HG03039 (cell line): ENCODE measurements at regions not wholly inside any gene's neighbourhood (a gene's known extent, or its start where the extent isn't known, plus 50 kb on each side); places are given as distances from the start of the nearest gene placed in this dataset.
"Not testable (repeated sequence)": the region's sequence is repeated elsewhere in the genome, so short reads cannot be mapped to it uniquely, and the experiment has no call there.

Experiments used
- ATAC-seq: cut with Tn5 transposase; IDR thresholded peaks from one replicate; pipeline ENCODE4 v1.9.1; 2021; ENCODE audit warnings: mild to moderate bottlenecking, moderate library complexity; ENCODE audit not compliant: unreplicated experiment

- no peak for ATAC-seq
Measured at GRCh38 chr3:94481226-94481898, 418.5 kb downstream of the NSUN3 start.

- ATAC-seq: no peak
Measured at GRCh38 chr3:94482686-94483085, 419.8 kb downstream of the NSUN3 start.

GRCh38 chr3:94483403-94483802 lies 420.5 kb downstream of the NSUN3 start:
- no peak for ATAC-seq

- no peak for ATAC-seq
Measured at GRCh38 chr3:94494992-94495391, 432.1 kb downstream of the NSUN3 start.

GRCh38 chr3:94500146-94500545 lies 437.3 kb downstream of the NSUN3 start:
- no peak for ATAC-seq

- ATAC-seq: not testable (repeated sequence)
Measured at GRCh38 chr3:94507354-94507753, 444.5 kb downstream of the NSUN3 start.

- ATAC-seq: no peak
Measured at GRCh38 chr3:94512876-94513275, 450.0 kb downstream of the NSUN3 start.

GRCh38 chr3:94513600-94513999 lies 450.7 kb downstream of the NSUN3 start:
- peak; percentile 55 for ATAC-seq

- ATAC-seq: no peak
Measured at GRCh38 chr3:94515983-94516382, 453.1 kb downstream of the NSUN3 start.

- no peak for ATAC-seq
Measured at GRCh38 chr3:94520364-94520763, 457.5 kb downstream of the NSUN3 start.

- no peak for ATAC-seq
Measured at GRCh38 chr3:94522488-94522887, 459.6 kb downstream of the NSUN3 start.

- no peak for ATAC-seq
Measured at GRCh38 chr3:94524102-94524919, 461.4 kb downstream of the NSUN3 start.

GRCh38 chr3:94525043-94525442 lies 462.2 kb downstream of the NSUN3 start:
- no peak for ATAC-seq

- no peak for ATAC-seq
Measured at GRCh38 chr3:94529816-94530215, 467.0 kb downstream of the NSUN3 start.

GRCh38 chr3:94532951-94533350 lies 470.1 kb downstream of the NSUN3 start:
- ATAC-seq: no peak

GRCh38 chr3:94539937-94540336 lies 477.1 kb downstream of the NSUN3 start:
- no peak for ATAC-seq

GRCh38 chr3:94543161-94543560 lies 480.3 kb downstream of the NSUN3 start:
- no peak for ATAC-seq

- no peak for ATAC-seq
Measured at GRCh38 chr3:94544131-94544789, 481.4 kb downstream of the NSUN3 start.

- ATAC-seq: no peak
Measured at GRCh38 chr3:94548581-94549316, 485.9 kb downstream of the NSUN3 start.

GRCh38 chr3:94561094-94561493 lies 498.2 kb downstream of the NSUN3 start:
- ATAC-seq: no peak

GRCh38 chr3:94564247-94564646 lies 501.4 kb downstream of the NSUN3 start:
- no peak for ATAC-seq
